Smooth muscle cell (in vitro differentiated cells): ENCODE measurements at regions not wholly inside any gene's neighbourhood (a gene's known extent, or its start where the extent isn't known, plus 50 kb on each side); places are given as distances from the start of the nearest gene placed in this dataset.

Experiments used
- DNase-seq: peaks from one replicate; lab custom pipeline; 2025; ENCODE audit not compliant: unreplicated experiment; lab: John Stamatoyannopoulos, UW
- H2AFZ ChIP-seq: fragments of 200-600 bp; sonication (generic); 2 replicates; pipeline ENCODE4 v1.6.0; 2016; ENCODE audit warnings: antibody characterized with exemption, low read depth, mild to moderate bottlenecking
- H3F3A ChIP-seq: fragments of 200-600 bp; sonication (generic); 2 replicates; pipeline ENCODE4 v1.6.0; 2017; ENCODE audit warnings: antibody characterized with exemption, low read depth
- H3K27ac ChIP-seq: fragments of 200-600 bp; sonication (generic); 2 replicates; pipeline ENCODE4 v1.5.1; 2016; ENCODE audit warnings: low read depth, mild to moderate bottlenecking
- H3K27me3 ChIP-seq: fragments of 200-600 bp; sonication (generic); 2 replicates; pipeline ENCODE4 v1.6.1; 2016; ENCODE audit warnings: low read depth, mild to moderate bottlenecking
- H3K36me3 ChIP-seq: fragments of 200-600 bp; sonication (generic); 2 replicates; pipeline ENCODE4 v1.5.1; 2016; ENCODE audit warnings: low read depth
- H3K4me1 ChIP-seq: fragments of 200-600 bp; sonication (generic); 2 replicates; pipeline ENCODE4 v1.5.1; 2016; ENCODE audit warnings: low read depth
- H3K4me2 ChIP-seq: fragments of 200-600 bp; sonication (generic); 2 replicates; pipeline ENCODE4 v1.6.0; 2016; ENCODE audit warnings: mild to moderate bottlenecking
- H3K4me3 ChIP-seq: fragments of 200-600 bp; sonication (generic); 2 replicates; pipeline ENCODE4 v1.5.1; 2016; ENCODE audit warnings: mild to moderate bottlenecking
- H3K79me2 ChIP-seq: fragments of 200-600 bp; sonication (generic); 2 replicates; pipeline ENCODE4 v1.6.0; 2016; ENCODE audit warnings: low read depth, mild to moderate bottlenecking
- H3K9ac ChIP-seq: fragments of 200-600 bp; sonication (generic); 2 replicates; pipeline ENCODE4 v1.6.0; 2016; ENCODE audit warnings: low read depth
- H3K9me3 ChIP-seq: fragments of 200-600 bp; sonication (generic); replicated peaks from 2 replicates; pipeline ENCODE4 v1.5.1; 2016; ENCODE audit warnings: low read depth
- H4K20me1 ChIP-seq: fragments of 200-600 bp; sonication (generic); 2 replicates; pipeline ENCODE4 v1.6.0; 2016; ENCODE audit warnings: low read depth
- WGBS: methylation state at CpG from one replicate; pipeline ENCODE4 v1.1.7; 2016; ENCODE audit warnings: low lambda C conversion rate; 5-methylcytosine and 5-hydroxymethylcytosine counted together
- TF ChIP-seq, protein P1 (sequence below): fragments of 200-600 bp; sonication (generic); IDR thresholded peaks from 2 replicates; pipeline ENCODE4 v1.5.1; 2017; ENCODE audit warnings: borderline replicate concordance, mild to moderate bottlenecking, antibody characterized with exemption; ENCODE audit not compliant: insufficient read depth, poor library complexity, severe bottlenecking

DNA sequence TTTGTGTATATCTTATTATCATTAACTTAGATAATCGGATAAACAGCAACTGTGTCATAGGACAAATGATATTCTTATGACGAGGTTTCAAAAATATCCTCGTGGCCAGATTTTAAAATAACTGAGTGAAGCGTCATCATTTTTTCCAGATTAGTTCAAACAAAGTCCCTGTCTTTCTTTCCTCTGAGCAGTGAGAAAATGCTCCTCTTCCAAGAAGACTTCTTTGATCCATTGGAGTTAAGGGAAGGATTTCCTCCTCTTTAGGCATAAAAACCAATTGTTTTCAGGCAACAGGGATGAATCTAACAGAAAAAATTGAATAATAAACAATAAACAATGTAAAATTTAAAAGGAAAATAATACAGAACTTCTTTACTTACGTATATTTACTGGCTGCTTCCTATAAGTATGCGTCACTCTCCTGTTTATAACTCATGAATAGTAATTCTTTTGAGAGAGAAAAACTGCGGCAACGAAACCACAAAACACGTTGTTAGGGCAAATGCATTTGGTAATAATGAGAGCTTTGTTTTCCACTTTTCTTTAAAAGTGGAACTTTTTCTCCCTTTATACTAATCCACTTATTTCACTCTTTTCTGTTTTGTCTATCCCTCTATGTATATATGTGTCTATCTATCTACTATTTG, 419.4 kb upstream of the ONECUT1 start:
- no peak overlapping the region for H3K4me2 ChIP-seq
- DNase-seq: no peak
- WGBS: 85% methylated on average over 9 of the region's 9 CpGs
- H3K27me3 ChIP-seq: no peaks in the 10 kb centered on the region
- H3K9ac ChIP-seq: no peak overlapping the region
- H2AFZ ChIP-seq: no peak overlapping the region
- TF ChIP-seq, protein P1, sequence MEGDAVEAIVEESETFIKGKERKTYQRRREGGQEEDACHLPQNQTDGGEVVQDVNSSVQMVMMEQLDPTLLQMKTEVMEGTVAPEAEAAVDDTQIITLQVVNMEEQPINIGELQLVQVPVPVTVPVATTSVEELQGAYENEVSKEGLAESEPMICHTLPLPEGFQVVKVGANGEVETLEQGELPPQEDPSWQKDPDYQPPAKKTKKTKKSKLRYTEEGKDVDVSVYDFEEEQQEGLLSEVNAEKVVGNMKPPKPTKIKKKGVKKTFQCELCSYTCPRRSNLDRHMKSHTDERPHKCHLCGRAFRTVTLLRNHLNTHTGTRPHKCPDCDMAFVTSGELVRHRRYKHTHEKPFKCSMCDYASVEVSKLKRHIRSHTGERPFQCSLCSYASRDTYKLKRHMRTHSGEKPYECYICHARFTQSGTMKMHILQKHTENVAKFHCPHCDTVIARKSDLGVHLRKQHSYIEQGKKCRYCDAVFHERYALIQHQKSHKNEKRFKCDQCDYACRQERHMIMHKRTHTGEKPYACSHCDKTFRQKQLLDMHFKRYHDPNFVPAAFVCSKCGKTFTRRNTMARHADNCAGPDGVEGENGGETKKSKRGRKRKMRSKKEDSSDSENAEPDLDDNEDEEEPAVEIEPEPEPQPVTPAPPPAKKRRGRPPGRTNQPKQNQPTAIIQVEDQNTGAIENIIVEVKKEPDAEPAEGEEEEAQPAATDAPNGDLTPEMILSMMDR: no peak
- H3K9me3 ChIP-seq: no peaks in the 10 kb centered on the region
- no peaks in the 10 kb centered on the region for H4K20me1 ChIP-seq
- H3K27ac ChIP-seq: no peak overlapping the region
- no peaks in the 10 kb centered on the region for H3F3A ChIP-seq
- no peaks in the 10 kb centered on the region for H3K79me2 ChIP-seq
- H3K36me3 ChIP-seq: no peaks in the 10 kb centered on the region
- no peak overlapping the region for H3K4me3 ChIP-seq
- no peaks in the 10 kb centered on the region for H3K4me1 ChIP-seq

DNA sequence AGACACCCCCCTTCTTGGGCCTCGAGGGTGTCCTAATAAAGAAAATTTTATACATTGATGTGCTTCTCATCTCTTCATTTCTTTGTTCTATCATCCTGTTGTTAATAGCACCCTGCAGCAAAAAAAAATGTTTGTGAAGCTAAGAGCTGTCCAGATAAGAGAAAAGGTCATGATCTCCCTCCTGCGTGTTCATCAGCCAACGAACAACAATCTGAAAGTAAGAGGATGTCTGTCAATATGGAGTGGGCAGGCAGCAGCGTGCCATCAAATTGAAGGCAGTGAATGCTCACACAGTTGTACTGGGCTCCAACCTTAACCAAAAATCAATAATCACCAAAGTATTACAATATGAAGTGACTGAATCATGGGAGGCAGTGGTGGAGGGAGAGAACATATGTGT, 418.6 kb upstream of the ONECUT1 start:
- TF ChIP-seq, protein P1: no peak
- WGBS: 83% methylated on average over 4 of the region's 4 CpGs
- Histone ChIP-seq H3K79me2 (no peaks in the 10 kb centered on the region), H3K4me2 (no peak overlapping the region), H3K27ac (no peak overlapping the region), H3F3A (no peaks in the 10 kb centered on the region), H3K4me1 (no peaks in the 10 kb centered on the region), H2AFZ (no peak overlapping the region), H3K36me3 (no peaks in the 10 kb centered on the region), H3K9me3 (no peaks in the 10 kb centered on the region), H3K9ac (no peak overlapping the region), H3K27me3 (no peaks in the 10 kb centered on the region), H3K4me3 (no peak overlapping the region), H4K20me1 (no peaks in the 10 kb centered on the region)
- no peak for DNase-seq

DNA sequence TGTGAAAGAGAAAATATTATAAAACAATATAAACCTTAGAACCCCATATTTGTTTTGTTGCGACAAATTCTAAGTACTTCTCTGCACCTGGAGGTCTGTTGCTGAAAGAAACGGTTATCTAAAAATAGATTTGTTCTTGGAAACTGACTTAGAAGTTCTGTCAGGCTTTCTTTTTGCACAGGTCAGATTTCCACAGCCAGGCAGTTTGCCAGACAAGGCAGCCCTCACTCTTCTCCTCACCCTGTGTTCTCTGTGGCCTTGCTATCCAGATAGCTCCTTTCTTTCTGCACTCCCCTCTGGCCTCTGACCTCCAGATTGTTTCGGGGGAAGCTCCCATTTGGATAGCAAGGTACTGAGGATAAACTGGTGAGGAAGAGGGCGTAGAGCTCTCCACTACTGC, 413.3 kb upstream of the ONECUT1 start:
- Histone ChIP-seq H3K27ac (no peak overlapping the region), H3K9ac (no peak overlapping the region), H2AFZ (no peak overlapping the region), H3K9me3 (no peaks in the 10 kb centered on the region), H4K20me1 (no peaks in the 10 kb centered on the region), H3K27me3 (peaks cover 11% of the 10 kb centered on the region), H3K36me3 (no peaks in the 10 kb centered on the region), H3K4me1 (no peaks in the 10 kb centered on the region), H3K4me2 (no peak overlapping the region), H3K79me2 (no peaks in the 10 kb centered on the region), H3F3A (no peaks in the 10 kb centered on the region), H3K4me3 (no peak overlapping the region)
- TF ChIP-seq, protein P1: no peak
- 78% methylated on average over 4 of the region's 4 CpGs for WGBS
- no peak for DNase-seq

- Histone ChIP-seq H3K4me2 (no peak overlapping the region), H3F3A (no peaks in the 10 kb centered on the region), H3K27me3 (peaks cover 17% of the 10 kb centered on the region), H3K27ac (no peak overlapping the region), H2AFZ (no peak overlapping the region), H3K9me3 (no peaks in the 10 kb centered on the region), H3K4me3 (no peak overlapping the region), H4K20me1 (no peaks in the 10 kb centered on the region), H3K79me2 (no peaks in the 10 kb centered on the region), H3K36me3 (no peaks in the 10 kb centered on the region), H3K9ac (no peak overlapping the region), H3K4me1 (no peaks in the 10 kb centered on the region)
- no peak for DNase-seq
- 29% methylated on average over 1 of the region's 1 CpG for WGBS
- TF ChIP-seq, protein P1: no peak
These were observed 412.7 kb upstream of the ONECUT1 start for GRCh38 chr15:53202876-53203275.
